GM23338 (cell line): ENCODE measurements at regions not wholly inside any gene's neighbourhood (a gene's known extent, or its start where the extent isn't known, plus 50 kb on each side); places are given as distances from the start of the nearest gene placed in this dataset.
"Not testable (repeated sequence)": the region's sequence is repeated elsewhere in the genome, so short reads cannot be mapped to it uniquely, and the experiment has no call there.

ENCODE experiments used
- CREB1 ChIP-seq: fragments of 250-450 bp; sonication (Bioruptor Pico); IDR thresholded peaks from 2 replicates; pipeline ENCODE4 v1.5.0; 2020; ENCODE audit warnings: low read depth, mild to moderate bottlenecking, moderate library complexity
- ETS1 ChIP-seq: IDR thresholded peaks from 2 replicates; pipeline ENCODE4 v1.6.1; 2016; ENCODE audit warnings: antibody characterized with exemption
- EZH2 ChIP-seq: fragments of 200-600 bp; sonication (generic); IDR thresholded peaks from one replicate; pipeline ENCODE4 v1.8.0; 2017; ENCODE audit warnings: antibody characterized with exemption, mild to moderate bottlenecking, low read depth; ENCODE audit not compliant: unreplicated experiment
- EZH2phosphoT487 ChIP-seq: fragments of 200-600 bp; sonication (generic); IDR thresholded peaks from one replicate; pipeline ENCODE4 v1.8.1; 2018; ENCODE audit warnings: antibody characterized with exemption; ENCODE audit not compliant: unreplicated experiment
- JUNB ChIP-seq: IDR thresholded peaks from one replicate; pipeline ENCODE4 v1.6.1; 2016; ENCODE audit warnings: antibody characterized with exemption; ENCODE audit not compliant: unreplicated experiment
- NANOG ChIP-seq: IDR thresholded peaks from 2 replicates; pipeline ENCODE4 v1.6.1; 2016; ENCODE audit warnings: antibody characterized with exemption, borderline replicate concordance
- POLR2AphosphoS5 ChIP-seq: IDR thresholded peaks from 2 replicates; pipeline ENCODE4 v1.6.1; 2016; ENCODE audit warnings: antibody characterized with exemption, low read depth
- REST ChIP-seq: IDR thresholded peaks from one replicate; pipeline ENCODE4 v1.6.1; 2018; ENCODE audit warnings: antibody characterized with exemption; ENCODE audit not compliant: unreplicated experiment
- STAT1 ChIP-seq: IDR thresholded peaks from one replicate; pipeline ENCODE4 v1.6.1; 2016; ENCODE audit warnings: antibody characterized with exemption; ENCODE audit not compliant: unreplicated experiment
- ZNF114 ChIP-seq: fragments of 250-450 bp; sonication (Bioruptor Pico); IDR thresholded peaks from 2 replicates; pipeline ENCODE4 v1.5.0; 2020; ENCODE audit warnings: mild to moderate bottlenecking, moderate library complexity
- TF ChIP-seq, protein P1 (sequence below), 2 experiments: fragments of 200-600 bp in 1 of 2; sonication (generic) in 1 of 2; conservative IDR thresholded peaks; 2 replicates each; pipeline versions ENCODE4 v1.5.1 to v1.6.1; 2016 to 2017; ENCODE audit warnings: antibody characterized with exemption in 2 of 2, low read depth in 2 of 2, mild to moderate bottlenecking in 2 of 2, moderate library complexity in 1 of 2
- TF ChIP-seq, protein P2 (sequence below): fragments of 250-450 bp; sonication (Bioruptor Pico); IDR thresholded peaks from 2 replicates; pipeline ENCODE4 v1.5.0; 2020; ENCODE audit warnings: mild to moderate bottlenecking, moderate library complexity

DNA sequence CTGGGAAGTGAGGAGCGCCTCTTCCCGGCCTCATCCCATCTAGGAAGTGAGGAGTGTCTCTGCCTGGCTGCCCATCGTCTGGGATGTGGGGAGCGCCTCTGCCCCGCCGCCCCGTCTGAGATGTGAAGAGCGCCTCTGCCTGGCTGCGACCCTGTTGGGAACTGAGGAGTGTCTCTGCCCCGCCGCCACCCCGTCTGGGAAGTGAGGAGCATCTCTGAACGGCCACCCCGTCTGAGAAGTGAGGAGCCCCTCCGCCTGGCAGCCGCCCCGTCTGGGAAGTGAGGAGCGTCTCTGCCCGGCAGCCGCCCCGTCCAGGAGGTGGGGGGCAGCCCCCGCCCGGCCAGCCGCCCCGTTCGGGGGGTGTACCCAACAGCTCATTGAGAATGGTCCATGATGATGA, 1341.2 kb downstream of the KHDRBS2 start:
- TF ChIP-seq, protein P1, sequence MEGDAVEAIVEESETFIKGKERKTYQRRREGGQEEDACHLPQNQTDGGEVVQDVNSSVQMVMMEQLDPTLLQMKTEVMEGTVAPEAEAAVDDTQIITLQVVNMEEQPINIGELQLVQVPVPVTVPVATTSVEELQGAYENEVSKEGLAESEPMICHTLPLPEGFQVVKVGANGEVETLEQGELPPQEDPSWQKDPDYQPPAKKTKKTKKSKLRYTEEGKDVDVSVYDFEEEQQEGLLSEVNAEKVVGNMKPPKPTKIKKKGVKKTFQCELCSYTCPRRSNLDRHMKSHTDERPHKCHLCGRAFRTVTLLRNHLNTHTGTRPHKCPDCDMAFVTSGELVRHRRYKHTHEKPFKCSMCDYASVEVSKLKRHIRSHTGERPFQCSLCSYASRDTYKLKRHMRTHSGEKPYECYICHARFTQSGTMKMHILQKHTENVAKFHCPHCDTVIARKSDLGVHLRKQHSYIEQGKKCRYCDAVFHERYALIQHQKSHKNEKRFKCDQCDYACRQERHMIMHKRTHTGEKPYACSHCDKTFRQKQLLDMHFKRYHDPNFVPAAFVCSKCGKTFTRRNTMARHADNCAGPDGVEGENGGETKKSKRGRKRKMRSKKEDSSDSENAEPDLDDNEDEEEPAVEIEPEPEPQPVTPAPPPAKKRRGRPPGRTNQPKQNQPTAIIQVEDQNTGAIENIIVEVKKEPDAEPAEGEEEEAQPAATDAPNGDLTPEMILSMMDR (conservative IDR thresholded peaks at IDR 0.05; ENCODE audit: low read depth in 2 of 2) = not testable (repeated sequence)
- not testable (repeated sequence) for TF ChIP-seq NANOG; REST; EZH2; POLR2AphosphoS5; JUNB; ZNF114; EZH2phosphoT487; STAT1; CREB1 (CRISPR knock-in tag); ETS1
- TF ChIP-seq, protein P2, sequence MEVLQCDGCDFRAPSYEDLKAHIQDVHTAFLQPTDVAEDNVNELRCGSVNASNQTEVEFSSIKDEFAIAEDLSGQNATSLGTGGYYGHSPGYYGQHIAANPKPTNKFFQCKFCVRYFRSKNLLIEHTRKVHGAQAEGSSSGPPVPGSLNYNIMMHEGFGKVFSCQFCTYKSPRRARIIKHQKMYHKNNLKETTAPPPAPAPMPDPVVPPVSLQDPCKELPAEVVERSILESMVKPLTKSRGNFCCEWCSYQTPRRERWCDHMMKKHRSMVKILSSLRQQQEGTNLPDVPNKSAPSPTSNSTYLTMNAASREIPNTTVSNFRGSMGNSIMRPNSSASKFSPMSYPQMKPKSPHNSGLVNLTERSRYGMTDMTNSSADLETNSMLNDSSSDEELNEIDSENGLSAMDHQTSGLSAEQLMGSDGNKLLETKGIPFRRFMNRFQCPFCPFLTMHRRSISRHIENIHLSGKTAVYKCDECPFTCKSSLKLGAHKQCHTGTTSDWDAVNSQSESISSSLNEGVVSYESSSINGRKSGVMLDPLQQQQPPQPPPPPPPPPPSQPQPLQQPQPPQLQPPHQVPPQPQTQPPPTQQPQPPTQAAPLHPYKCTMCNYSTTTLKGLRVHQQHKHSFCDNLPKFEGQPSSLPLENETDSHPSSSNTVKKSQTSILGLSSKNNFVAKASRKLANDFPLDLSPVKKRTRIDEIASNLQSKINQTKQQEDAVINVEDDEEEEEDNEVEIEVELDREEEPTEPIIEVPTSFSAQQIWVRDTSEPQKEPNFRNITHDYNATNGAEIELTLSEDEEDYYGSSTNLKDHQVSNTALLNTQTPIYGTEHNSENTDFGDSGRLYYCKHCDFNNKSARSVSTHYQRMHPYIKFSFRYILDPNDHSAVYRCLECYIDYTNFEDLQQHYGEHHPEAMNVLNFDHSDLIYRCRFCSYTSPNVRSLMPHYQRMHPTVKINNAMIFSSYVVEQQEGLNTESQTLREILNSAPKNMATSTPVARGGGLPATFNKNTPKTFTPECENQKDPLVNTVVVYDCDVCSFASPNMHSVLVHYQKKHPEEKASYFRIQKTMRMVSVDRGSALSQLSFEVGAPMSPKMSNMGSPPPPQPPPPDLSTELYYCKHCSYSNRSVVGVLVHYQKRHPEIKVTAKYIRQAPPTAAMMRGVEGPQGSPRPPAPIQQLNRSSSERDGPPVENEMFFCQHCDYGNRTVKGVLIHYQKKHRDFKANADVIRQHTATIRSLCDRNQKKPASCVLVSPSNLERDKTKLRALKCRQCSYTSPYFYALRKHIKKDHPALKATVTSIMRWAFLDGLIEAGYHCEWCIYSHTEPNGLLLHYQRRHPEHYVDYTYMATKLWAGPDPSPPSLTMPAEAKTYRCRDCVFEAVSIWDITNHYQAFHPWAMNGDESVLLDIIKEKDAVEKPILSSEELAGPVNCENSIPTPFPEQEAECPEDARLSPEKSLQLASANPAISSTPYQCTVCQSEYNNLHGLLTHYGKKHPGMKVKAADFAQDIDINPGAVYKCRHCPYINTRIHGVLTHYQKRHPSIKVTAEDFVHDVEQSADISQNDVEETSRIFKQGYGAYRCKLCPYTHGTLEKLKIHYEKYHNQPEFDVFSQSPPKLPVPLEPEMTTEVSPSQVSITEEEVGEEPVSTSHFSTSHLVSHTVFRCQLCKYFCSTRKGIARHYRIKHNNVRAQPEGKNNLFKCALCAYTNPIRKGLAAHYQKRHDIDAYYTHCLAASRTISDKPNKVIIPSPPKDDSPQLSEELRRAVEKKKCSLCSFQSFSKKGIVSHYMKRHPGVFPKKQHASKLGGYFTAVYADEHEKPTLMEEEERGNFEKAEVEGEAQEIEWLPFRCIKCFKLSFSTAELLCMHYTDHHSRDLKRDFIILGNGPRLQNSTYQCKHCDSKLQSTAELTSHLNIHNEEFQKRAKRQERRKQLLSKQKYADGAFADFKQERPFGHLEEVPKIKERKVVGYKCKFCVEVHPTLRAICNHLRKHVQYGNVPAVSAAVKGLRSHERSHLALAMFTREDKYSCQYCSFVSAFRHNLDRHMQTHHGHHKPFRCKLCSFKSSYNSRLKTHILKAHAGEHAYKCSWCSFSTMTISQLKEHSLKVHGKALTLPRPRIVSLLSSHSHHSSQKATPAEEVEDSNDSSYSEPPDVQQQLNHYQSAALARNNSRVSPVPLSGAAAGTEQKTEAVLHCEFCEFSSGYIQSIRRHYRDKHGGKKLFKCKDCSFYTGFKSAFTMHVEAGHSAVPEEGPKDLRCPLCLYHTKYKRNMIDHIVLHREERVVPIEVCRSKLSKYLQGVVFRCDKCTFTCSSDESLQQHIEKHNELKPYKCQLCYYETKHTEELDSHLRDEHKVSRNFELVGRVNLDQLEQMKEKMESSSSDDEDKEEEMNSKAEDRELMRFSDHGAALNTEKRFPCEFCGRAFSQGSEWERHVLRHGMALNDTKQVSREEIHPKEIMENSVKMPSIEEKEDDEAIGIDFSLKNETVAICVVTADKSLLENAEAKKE (CRISPR knock-in tag) = not testable (repeated sequence)
